NCI-H2081 (cell line): ENCODE measurements at regions not wholly inside any gene's neighbourhood (a gene's known extent, or its start where the extent isn't known, plus 50 kb on each side); places are given as distances from the start of the nearest gene placed in this dataset.

ENCODE experiments used
- DNase-seq, 2 experiments: peaks; one replicate each; lab custom pipeline; 2025; lab: John Stamatoyannopoulos, UW

GRCh38 chr20:63128367-63128766, 87.6 kb downstream of the YTHDF1 start:
- DNase-seq = no peak

- no peak for DNase-seq
Observed at GRCh38 chr20:63127700-63128364, 88.1 kb downstream of the YTHDF1 start.

GRCh38 chr20:63126876-63127699, 88.8 kb downstream of the YTHDF1 start:
- DNase-seq = no peak

GRCh38 chr20:63125838-63126601, 89.9 kb downstream of the YTHDF1 start:
- DNase-seq = no peak

- no peak for DNase-seq
Observed at GRCh38 chr20:63125581-63125837, 90.4 kb downstream of the YTHDF1 start.

- no peak for DNase-seq
Observed at GRCh38 chr20:63124782-63125580, 91.0 kb downstream of the YTHDF1 start.

- no peak for DNase-seq
Observed at GRCh38 chr20:63124092-63124781, 91.7 kb downstream of the YTHDF1 start.

GRCh38 chr20:63123331-63123741, 92.6 kb downstream of the YTHDF1 start:
- no peak for DNase-seq

- no peak for DNase-seq
Observed at GRCh38 chr20:63122626-63123025, 93.3 kb downstream of the YTHDF1 start.

- no peak for DNase-seq
Observed at GRCh38 chr20:63121749-63122405, 94.1 kb downstream of the YTHDF1 start.

GRCh38 chr20:63121246-63121645, 94.7 kb downstream of the YTHDF1 start:
- DNase-seq = no peak

- DNase-seq = no peak
Observed at GRCh38 chr20:63120808-63121090, 95.2 kb downstream of the YTHDF1 start.

- DNase-seq = no peak
Observed at GRCh38 chr20:63119963-63120807, 95.7 kb downstream of the YTHDF1 start.

GRCh38 chr20:63119121-63119962, 96.6 kb downstream of the YTHDF1 start:
- no peak for DNase-seq

GRCh38 chr20:63118303-63119120, 97.4 kb downstream of the YTHDF1 start:
- DNase-seq = no peak

- DNase-seq = no peak
Observed at GRCh38 chr20:63117661-63118302, 98.1 kb downstream of the YTHDF1 start.

- no peak for DNase-seq
Observed at GRCh38 chr20:63117151-63117550, 98.8 kb downstream of the YTHDF1 start.
